ENCODE measurements at regions not wholly inside any gene's neighbourhood (a gene's known extent, or its start where the extent isn't known, plus 50 kb on each side); places are given as distances from the start of the nearest gene placed in this dataset.
"Not testable (repeated sequence)": the region's sequence is repeated elsewhere in the genome, so short reads cannot be mapped to it uniquely, and the experiment has no call there.

DNA sequence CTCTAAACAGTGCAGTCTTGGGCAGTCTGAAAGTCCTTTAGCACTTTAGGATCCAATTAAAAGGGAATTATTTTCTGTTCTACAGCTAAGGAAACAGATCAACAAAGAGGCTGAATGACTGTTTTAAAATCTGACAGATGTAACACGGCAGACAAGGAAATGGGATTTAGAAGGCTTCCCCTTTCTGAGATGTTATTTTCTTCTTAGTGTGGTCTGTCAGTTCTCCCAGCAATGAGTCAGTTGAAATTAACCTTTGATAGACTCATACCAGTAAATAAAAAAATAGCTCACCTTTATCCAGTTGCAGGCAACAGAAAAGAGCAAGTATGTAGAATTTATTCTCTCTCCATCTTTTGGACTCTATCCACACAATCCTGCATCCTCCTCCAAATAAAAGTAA is 98.1 kb downstream of the NEDD1 start:
- no peak for DNase-seq (ENCODE audit: low read depth)

DNA sequence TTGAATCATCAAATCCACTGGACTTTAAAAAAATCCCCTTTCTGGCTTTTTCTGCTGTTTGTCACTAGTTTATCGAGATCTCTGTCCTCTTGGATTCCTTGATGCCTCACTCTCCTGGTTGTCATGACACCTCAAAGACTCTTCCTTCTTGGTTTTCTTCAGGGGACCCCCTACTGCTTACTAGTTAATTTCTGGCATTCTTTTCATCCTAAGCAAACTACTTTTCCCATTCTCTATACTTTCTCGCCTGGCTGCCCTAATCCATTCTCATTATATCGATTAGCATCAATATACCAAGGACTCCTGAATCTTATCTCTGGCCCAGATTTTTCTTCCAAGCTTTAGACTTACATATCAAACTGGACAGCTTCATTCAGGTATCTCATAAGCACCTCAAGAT is 98.6 kb downstream of the NEDD1 start:
- DNase-seq (ENCODE audit: low read depth) = no peak

GRCh38 chr12:97006585-97006984 is 99.5 kb downstream of the NEDD1 start:
- no peak for DNase-seq (ENCODE audit: low read depth)

DNA sequence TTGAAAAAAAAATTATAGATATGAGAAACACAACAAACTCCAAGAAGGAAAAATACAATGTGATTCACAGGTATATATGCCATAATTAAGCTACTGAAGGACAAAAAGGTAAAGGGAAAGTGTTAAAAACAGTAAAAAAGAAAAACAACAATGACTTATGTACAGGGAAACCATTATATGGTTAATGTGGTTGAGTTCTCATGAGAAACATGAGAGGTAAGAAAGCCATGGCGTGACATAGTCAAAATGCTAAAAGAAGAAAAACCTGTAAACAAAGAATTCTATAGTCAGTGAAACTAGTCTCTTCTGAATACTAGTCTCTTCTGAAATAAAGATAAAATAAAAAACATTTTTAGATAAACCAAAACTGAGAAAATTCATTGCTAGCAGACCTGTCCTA is 109.1 kb downstream of the NEDD1 start:
- no peak for DNase-seq (ENCODE audit: low read depth)

GRCh38 chr12:97017213-97017612 is 110.2 kb downstream of the NEDD1 start:
- no peak for DNase-seq (ENCODE audit: low read depth)

DNA sequence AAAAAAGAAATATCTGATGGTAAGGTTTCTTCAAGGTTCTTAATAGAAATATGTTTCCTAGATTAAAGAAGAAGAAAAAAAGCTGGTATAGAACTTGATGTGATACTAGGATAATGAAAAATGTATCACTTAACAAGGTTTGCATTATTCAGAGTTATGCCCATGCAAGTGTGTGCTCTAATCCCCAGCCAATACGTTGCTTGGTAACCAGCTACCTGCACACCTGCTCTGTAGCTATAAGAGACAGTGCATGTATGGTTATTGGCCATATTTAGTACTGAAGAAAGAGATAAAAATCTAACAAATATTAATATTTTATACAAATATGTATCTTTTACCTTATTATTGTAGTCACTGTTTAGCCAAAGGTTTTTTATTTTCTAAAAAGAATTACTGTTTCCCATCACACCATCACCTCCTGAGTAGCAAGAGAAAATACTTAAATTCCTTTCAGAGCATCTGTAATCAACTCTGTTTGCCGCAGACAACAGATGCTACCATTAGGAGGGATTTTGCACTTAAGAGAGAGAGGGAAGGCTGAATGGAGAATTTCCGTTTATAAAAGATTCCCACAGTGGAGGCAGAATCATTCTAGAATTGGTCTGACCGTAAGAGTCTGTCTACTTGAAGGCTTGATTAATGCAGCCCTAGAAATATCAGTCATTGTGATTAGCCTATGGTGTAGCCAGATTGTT is 115.6 kb downstream of the NEDD1 start:
- no peak for DNase-seq (ENCODE audit: low read depth)

DNA sequence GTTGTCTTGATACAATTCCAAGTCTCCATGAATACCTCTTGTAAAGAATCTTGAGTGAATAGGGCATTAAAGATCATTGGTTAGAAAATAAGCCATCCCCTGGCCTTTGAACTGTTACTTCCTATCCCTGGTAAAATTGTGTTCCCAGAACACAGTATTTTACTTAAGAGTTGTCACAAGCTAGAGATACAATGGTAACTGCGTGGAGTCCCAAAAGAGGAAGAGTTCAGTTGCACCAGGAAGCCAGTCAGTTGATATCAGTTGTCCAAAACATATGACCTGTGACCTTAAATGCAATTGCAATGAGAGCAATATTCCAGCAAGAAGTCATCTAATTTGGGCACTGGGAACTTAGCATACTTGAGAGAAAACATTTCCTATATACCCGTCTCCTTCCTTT is 117.3 kb downstream of the NEDD1 start:
- DNase-seq (ENCODE audit: low read depth) = no peak

- no peak for DNase-seq (ENCODE audit: low read depth)
These were observed 119.8 kb downstream of the NEDD1 start for GRCh38 chr12:97026901-97027300.

DNA sequence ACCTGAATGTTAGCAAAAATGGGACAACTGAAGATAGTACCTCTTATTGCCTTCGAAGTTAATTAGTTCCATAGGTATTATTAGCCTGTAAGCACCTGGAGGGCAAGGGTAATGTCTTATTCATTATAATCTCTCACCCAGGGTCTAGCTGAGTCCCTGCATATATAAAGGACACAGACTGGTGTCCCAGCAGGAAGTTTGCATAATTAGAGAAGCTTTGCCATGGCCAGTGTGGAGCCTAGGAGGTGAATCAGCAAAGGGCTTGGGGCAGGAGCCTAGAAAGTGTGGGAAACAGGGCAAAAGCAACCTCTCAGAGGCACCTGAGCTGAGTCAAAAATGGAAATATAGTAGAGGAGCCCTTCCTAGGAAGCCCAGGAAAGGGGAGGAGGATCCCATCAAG is 120.4 kb downstream of the NEDD1 start:
- no peak for DNase-seq (ENCODE audit: low read depth)

- DNase-seq (ENCODE audit: low read depth) = no peak
These were observed 131.1 kb downstream of the NEDD1 start for GRCh38 chr12:97038131-97038530.

DNA sequence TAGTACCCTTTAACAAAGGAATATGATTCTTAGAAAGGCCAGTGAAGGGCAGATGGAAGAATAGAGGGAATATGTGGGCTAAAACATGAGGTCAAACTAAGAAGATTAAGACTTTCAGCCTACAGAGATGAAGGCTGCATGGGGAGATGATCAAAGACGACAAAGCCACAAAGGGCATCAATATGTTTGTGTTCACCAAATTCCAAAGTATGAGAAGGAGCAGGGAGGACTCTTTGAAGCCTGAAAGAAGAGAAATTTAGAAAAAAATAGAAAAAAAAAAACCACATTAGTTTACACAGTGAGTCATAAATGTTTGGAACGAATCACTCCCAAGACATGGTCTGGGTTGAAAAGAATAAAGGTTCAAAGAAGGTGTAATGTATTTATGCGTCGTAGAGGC is 131.8 kb downstream of the NEDD1 start:
- no peak for DNase-seq (ENCODE audit: low read depth)

- no peak for DNase-seq (ENCODE audit: low read depth)
These were observed 139.8 kb downstream of the NEDD1 start for GRCh38 chr12:97046901-97047300.

GRCh38 chr12:97047361-97047760 is 140.3 kb downstream of the NEDD1 start:
- no peak for DNase-seq (ENCODE audit: low read depth)

DNA sequence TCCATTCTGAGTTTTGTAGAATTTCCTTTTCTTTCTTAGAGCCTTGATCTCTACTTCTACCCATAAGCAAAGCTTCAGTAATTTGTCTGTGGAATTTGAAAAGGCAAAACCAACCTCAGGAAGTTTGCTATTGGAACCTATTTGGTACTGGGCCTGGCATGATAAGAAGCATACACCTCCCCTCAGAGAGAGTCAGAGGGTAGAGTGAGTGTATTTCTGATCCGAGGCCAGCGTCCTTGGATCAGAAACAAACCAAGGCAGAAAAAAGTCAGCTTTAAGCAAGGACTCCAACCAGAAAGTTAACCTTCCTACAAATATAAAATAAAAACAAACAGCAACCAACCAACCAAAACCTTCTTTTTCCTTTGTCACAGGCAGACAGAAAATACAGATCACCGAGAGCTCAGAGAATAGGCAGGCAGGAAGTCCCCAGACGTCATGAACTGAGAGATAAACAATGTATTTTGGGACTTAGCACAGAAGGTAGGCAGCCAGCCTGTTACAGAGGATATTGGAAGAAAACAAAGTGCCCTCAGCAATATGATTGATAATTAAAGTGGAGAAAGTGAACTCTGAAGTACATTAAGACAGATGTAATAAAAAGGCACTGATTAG is 141.5 kb downstream of the NEDD1 start:
- DNase-seq (ENCODE audit: low read depth) = no peak

GRCh38 chr12:97050509-97050908 is 143.5 kb downstream of the NEDD1 start:
- DNase-seq (ENCODE audit: low read depth) = no peak

DNA sequence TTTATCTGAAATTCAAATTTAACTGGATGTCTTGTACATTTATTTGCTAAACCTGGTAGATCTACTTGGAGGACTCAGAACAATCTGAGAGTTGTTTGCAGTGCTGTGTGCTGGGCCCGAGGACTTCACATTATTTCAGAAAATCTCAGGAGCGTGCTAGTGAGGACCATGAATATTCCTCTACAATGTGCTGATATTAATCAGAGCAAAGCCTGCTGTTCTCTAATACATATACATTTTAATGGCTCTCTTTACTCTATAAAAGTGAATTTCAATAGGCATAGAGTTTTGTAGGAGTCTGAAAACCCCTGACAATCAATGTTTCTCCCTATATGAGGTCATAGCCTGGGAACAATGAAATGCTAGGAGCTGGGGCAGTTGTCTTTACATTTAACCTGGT is 144.3 kb downstream of the NEDD1 start:
- DNase-seq (ENCODE audit: low read depth) = no peak

- no peak for DNase-seq (ENCODE audit: low read depth)
These were observed 154.1 kb downstream of the NEDD1 start for GRCh38 chr12:97061171-97061570.

GRCh38 chr12:97063292-97063935 is 156.4 kb downstream of the NEDD1 start:
- DNase-seq (ENCODE audit: low read depth) = no peak

GRCh38 chr12:97075161-97075933 is 168.3 kb downstream of the NEDD1 start:
- no peak for DNase-seq (ENCODE audit: low read depth)

GRCh38 chr12:97075934-97076630 is 169.0 kb downstream of the NEDD1 start:
- DNase-seq (ENCODE audit: low read depth) = no peak

- DNase-seq (ENCODE audit: low read depth) = not testable (repeated sequence)
These were observed 169.9 kb downstream of the NEDD1 start for GRCh38 chr12:97076912-97077311.

GRCh38 chr12:97082029-97082428 is 175.0 kb downstream of the NEDD1 start:
- no peak for DNase-seq (ENCODE audit: low read depth)

Data from stromal cell of bone marrow (primary cell).